Uterus (tissue), 3 donors: ENCODE measurements at regions not wholly inside any gene's neighbourhood (a gene's known extent, or its start where the extent isn't known, plus 50 kb on each side); places are given as distances from the start of the nearest gene placed in this dataset.

Experiments used
- DNase-seq, 2 donors: peaks; one replicate each; pipeline ENCODE4 v3.0.0-alpha.2; 2019 to 2020
- H3K27ac ChIP-seq, 2 donors: fragments of 200-600 bp; sonication (generic); 1 replicate in 1 of 2; 2 replicates in 1 of 2; pipeline ENCODE4 v1.5.1; 2016 to 2018
- H3K27me3 ChIP-seq, 2 donors: fragments of 200-600 bp; sonication (generic); one replicate each; pipeline ENCODE4 v1.5.1; 2018 to 2019; ENCODE audit warnings: control low read depth in 1 of 2
- H3K36me3 ChIP-seq, 2 donors: fragments of 200-600 bp; sonication (generic); one replicate each; pipeline ENCODE4 v1.5.1; 2019; ENCODE audit warnings: control low read depth in 1 of 2
- H3K4me1 ChIP-seq, 2 donors: fragments of 200-600 bp; sonication (generic); one replicate each; pipeline ENCODE4 v1.5.1; 2018 to 2019; ENCODE audit warnings: control low read depth in 1 of 2
- H3K4me3 ChIP-seq, 2 donors: fragments of 200-600 bp; sonication (generic); 1 replicate in 1 of 2; 2 replicates in 1 of 2; pipeline ENCODE4 v1.5.1; 2018 to 2019; ENCODE audit warnings: mild to moderate bottlenecking in 1 of 2
- H3K9me3 ChIP-seq, 2 donors: fragments of 200-600 bp; sonication (generic); one replicate each; pipeline ENCODE4 v1.5.1; 2019; ENCODE audit warnings: control low read depth in 1 of 2
- POLR2A ChIP-seq, 2 donors: fragments of 450-650 bp; IDR thresholded peaks; one replicate each; pipeline ENCODE4 v1.6.1; 2016; ENCODE audit warnings: antibody characterized with exemption in 2 of 2, mild to moderate bottlenecking in 1 of 2, moderate library complexity in 1 of 2
- intact Hi-C: fragments of 100-400 bp; cut with DNase I; formaldehyde crosslinking; loops from one replicate; pipeline ENCODE4 v1.15.1; 2023; ENCODE audit warnings: low total_unique reads
- TF ChIP-seq, protein P1 (sequence below), 4 experiments: fragments of 200-600 bp in 2 of 4; fragments of 450-650 bp in 2 of 4; sonication (generic) in 2 of 4; IDR thresholded peaks; one replicate each; pipeline ENCODE4 v1.5.1; 2016 to 2019; ENCODE audit warnings: antibody characterized with exemption in 4 of 4, mild to moderate bottlenecking in 2 of 4, moderate library complexity in 1 of 4
- donor health status: DM: yes; HTN: yes; CAD: no.

DNA sequence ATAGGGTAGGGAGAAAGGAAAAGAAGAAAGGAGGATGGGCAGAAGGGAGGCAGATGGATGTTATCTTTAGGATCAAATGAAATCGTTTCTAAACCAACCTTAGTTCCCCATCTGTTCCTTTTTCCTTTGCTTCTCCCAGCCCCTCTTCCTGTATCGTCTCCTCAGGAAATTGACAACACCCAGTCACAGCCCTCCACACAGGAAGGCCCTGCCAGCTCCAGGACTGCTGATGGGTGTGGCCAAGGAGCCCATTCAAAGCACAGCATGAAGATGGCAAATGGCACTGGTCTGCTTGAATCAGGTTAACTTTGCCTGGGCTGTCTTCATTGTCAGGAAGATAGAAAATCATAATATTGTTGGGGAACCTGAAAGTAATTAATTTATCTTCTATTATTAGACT lies 164.8 kb downstream of the C11orf87 start:
- no peak for TF ChIP-seq POLR2A (IDR thresholded peaks at IDR 0.05)
- TF ChIP-seq, protein P1, sequence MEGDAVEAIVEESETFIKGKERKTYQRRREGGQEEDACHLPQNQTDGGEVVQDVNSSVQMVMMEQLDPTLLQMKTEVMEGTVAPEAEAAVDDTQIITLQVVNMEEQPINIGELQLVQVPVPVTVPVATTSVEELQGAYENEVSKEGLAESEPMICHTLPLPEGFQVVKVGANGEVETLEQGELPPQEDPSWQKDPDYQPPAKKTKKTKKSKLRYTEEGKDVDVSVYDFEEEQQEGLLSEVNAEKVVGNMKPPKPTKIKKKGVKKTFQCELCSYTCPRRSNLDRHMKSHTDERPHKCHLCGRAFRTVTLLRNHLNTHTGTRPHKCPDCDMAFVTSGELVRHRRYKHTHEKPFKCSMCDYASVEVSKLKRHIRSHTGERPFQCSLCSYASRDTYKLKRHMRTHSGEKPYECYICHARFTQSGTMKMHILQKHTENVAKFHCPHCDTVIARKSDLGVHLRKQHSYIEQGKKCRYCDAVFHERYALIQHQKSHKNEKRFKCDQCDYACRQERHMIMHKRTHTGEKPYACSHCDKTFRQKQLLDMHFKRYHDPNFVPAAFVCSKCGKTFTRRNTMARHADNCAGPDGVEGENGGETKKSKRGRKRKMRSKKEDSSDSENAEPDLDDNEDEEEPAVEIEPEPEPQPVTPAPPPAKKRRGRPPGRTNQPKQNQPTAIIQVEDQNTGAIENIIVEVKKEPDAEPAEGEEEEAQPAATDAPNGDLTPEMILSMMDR (IDR thresholded peaks at IDR 0.05), result no peak
- Histone ChIP-seq H3K4me3 (no peak overlapping the region), H3K36me3 (no peaks in the 10 kb centered on the region), H3K27me3 (no peaks in the 10 kb centered on the region), H3K27ac (no peak overlapping the region), H3K4me1 (no peaks in the 10 kb centered on the region), H3K9me3 (no peaks in the 10 kb centered on the region)
- intact Hi-C loops, result no loop called here
- no peak for DNase-seq

DNA sequence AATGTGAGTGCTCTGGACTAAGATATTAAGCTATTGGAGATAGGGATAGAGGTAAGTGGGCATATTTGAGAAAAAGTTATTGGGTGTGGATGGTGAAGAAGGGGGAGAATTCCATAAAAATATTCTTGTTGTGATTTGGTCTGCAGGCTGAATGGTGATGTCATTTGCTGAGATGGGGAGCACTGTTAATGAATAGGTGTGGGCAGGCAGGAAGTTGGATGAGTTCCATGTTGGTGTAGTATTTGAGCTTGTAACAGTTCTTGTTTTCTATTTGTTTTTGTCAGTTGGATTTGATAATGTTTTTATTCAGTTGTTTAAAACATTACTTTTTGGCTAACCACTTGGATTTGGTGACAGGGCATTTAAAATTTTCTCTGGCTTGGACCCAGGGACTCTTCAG lies 168.8 kb downstream of the C11orf87 start:
- TF ChIP-seq, protein P1 (IDR thresholded peaks at IDR 0.05), result no peak
- Histone ChIP-seq H3K27ac (no peak overlapping the region), H3K4me1 (no peaks in the 10 kb centered on the region), H3K9me3 (no peaks in the 10 kb centered on the region), H3K27me3 (no peaks in the 10 kb centered on the region), H3K36me3 (no peaks in the 10 kb centered on the region), H3K4me3 (no peak overlapping the region)
- intact Hi-C loops, result no loop called here
- no peak for DNase-seq

DNA sequence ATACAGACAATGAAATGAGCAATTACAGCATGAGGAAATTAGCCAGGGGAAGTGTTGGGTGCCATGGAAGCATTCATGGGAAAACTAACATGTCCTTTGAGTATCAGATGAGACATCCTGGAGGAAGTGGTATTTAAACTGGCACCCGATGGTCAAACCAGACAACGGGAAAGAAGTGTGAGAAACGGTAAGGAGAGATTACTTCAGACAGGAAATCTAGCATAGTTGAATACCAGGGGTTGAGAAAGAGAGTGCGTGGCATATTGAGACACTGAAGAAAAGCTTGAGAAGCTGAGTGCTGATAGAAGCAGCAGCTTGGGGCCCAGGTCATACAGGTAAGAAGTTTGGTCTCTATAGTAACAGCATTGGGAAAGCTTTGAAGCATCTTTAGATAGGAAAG lies 175.3 kb downstream of the C11orf87 start:
- intact Hi-C loops, result no loop called here
- Histone ChIP-seq H3K27me3 (no peaks in the 10 kb centered on the region), H3K36me3 (no peaks in the 10 kb centered on the region), H3K4me3 (no peak overlapping the region), H3K9me3 (no peaks in the 10 kb centered on the region), H3K27ac (no peak overlapping the region), H3K4me1 (no peaks in the 10 kb centered on the region)
- no peak for DNase-seq
- TF ChIP-seq, protein P1 (IDR thresholded peaks at IDR 0.05), result no peak
- TF ChIP-seq POLR2A (IDR thresholded peaks at IDR 0.05), result no peak

DNA sequence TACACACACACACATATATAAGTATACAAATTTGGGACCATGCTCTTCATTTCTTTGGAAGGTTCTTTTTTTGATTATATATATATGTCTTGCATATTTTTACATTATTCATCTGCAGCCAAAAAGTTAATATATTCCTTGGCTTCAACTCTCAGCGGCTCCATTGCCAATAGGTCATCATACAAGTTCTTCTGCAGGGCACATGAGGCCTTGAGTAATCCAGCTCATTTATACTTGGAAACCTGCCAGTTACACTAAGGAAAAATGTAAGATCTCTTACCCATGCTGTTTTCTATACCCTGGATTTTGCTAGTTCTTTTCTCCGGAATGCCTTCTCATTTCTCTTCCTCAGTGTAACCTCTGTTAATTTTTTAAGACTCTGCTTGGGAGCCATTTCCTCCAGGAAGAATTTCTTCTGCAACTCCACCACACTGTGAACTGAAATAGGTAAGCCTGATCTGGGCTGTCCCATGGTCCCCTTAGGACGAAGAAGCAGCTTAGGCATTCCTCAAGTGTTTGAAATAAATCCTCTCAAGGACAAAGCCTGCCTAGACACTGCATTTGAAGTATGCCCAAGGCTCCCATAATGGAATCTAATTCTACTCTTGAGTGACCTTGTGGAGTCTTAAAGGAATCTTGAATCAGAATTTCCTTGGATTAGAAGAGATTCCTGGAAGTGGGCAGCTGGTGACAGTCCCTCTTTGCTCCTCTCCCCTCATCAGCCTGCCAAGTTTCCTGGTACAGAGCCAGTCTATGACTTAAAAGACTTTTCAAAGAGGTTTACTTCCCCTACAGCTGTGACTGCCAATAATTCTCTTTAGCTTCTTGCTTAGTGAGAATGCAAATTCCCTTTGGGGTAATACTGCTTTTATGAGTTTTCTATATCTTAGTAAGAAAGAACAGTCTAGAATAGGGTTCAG lies 182.8 kb downstream of the C11orf87 start:
- H3K27ac ChIP-seq, result no peak overlapping the region
- H3K4me3 ChIP-seq, result no peak overlapping the region
- no peaks in the 10 kb centered on the region for H3K4me1 ChIP-seq
- TF ChIP-seq, protein P1 (IDR thresholded peaks at IDR 0.05), result no peak
- no peak for TF ChIP-seq POLR2A (IDR thresholded peaks at IDR 0.05)
- no peaks in the 10 kb centered on the region for H3K27me3 ChIP-seq
- intact Hi-C loops, result no loop called here
- no peak for DNase-seq
- no peaks in the 10 kb centered on the region for H3K36me3 ChIP-seq
- no peaks in the 10 kb centered on the region for H3K9me3 ChIP-seq

DNA sequence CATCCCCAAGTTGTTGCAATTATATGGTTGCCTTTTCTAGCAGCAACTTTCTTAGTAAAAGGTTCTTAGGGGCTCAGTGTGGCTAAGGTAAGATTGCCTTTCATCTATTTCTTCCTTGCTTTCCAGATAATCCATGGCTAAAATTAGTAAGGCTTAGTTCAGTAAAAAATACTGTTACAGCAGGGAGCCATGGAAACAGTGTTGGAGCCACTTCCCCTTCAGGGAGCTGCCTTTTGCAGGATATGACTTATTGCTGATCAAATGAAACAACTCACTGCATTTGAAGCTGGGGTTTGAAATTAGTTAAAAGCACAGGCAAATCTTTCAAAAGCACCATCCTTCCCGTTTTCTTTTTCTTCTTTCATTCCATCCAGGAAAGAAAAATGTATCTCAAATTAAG lies 184.3 kb downstream of the C11orf87 start:
- Histone ChIP-seq H3K4me3 (no peak overlapping the region), H3K27me3 (no peaks in the 10 kb centered on the region), H3K9me3 (no peaks in the 10 kb centered on the region), H3K27ac (no peak overlapping the region), H3K4me1 (no peaks in the 10 kb centered on the region), H3K36me3 (no peaks in the 10 kb centered on the region)
- intact Hi-C loops, result no loop called here
- DNase-seq, result no peak
- no peak for TF ChIP-seq POLR2A (IDR thresholded peaks at IDR 0.05)
- TF ChIP-seq, protein P1 (IDR thresholded peaks at IDR 0.05), result no peak
